ENCODE measurements at regions not wholly inside any gene's neighbourhood (a gene's known extent, or its start where the extent isn't known, plus 50 kb on each side); places are given as distances from the start of the nearest gene placed in this dataset.

DNA sequence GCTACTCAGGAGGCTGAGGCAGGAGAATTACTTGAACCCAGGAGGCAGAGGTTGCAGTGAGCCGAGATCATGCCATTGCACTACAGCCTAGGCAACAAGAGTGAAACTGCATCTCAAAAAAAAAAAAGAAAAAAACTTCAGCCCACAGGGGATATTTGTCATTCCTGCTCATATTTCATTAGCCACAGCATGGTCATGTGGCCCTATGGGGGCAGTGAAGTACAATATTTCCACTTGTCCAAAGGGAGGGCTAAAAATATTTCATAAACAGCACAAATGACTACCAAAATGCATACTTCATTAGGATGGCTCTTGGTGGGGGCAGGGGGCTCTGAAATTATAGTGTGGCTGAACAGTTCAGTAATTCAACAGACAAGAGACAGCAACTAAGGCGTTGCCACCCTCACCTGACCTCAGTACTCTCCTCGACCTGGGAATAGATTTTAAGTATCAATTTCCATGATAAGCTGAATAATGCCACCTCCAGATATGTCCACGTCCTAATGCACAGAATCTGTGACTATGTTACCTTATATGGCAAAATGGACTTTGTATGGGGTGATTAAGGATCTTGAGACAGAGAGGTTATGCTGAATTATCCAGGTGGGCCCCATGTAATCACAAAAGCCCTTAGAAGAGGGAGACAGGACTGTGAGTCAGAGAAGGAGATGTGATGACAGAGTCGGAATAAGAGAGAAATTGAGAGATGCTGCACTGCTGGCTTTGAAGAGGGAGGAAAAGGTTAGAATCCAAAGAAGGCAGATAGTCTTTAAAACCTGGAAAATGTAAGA lies 158.2 kb upstream of the CRIM1 start:
- H3K4me1 ChIP-seq: no peaks in the 10 kb centered on the region
- DNase-seq: no peak
- Mint-ChIP-seq H3K27ac (ENCODE audit: unreplicated experiment) (no peak overlapping the region), H3K36me3 (ENCODE audit: insufficient read depth, unreplicated experiment) (no peaks in the 10 kb centered on the region), H3K27me3 (ENCODE audit: insufficient read depth, unreplicated experiment) (no peaks in the 10 kb centered on the region), H3K9me3 (ENCODE audit: unreplicated experiment) (no peaks in the 10 kb centered on the region), H3K4me3 (ENCODE audit: unreplicated experiment) (no peak overlapping the region), H3K4me1 (ENCODE audit: low read depth, unreplicated experiment) (no peaks in the 10 kb centered on the region)
- H3K27me3 ChIP-seq (replicated peaks; ENCODE audit: control insufficient read depth, insufficient read depth, low read length): no peaks in the 10 kb centered on the region
- H3K9me3 ChIP-seq: no peaks in the 10 kb centered on the region
- no peak overlapping the region for H3K4me3 ChIP-seq (ENCODE audit: low read depth, low read length)
- no peaks in the 10 kb centered on the region for H3K36me3 ChIP-seq (ENCODE audit: control insufficient read depth, insufficient read depth, low read length)
- BruUV-seq (replicated peaks): no TSS peak
- intact Hi-C loops (cut with micrococcal nuclease; ENCODE audit: unreplicated experiment): loop anchor here (10.0 kb wide), 1 partner anchor 323 kb away; no protein-coding TSS in a partner anchor
- TF ChIP-seq, protein P1, sequence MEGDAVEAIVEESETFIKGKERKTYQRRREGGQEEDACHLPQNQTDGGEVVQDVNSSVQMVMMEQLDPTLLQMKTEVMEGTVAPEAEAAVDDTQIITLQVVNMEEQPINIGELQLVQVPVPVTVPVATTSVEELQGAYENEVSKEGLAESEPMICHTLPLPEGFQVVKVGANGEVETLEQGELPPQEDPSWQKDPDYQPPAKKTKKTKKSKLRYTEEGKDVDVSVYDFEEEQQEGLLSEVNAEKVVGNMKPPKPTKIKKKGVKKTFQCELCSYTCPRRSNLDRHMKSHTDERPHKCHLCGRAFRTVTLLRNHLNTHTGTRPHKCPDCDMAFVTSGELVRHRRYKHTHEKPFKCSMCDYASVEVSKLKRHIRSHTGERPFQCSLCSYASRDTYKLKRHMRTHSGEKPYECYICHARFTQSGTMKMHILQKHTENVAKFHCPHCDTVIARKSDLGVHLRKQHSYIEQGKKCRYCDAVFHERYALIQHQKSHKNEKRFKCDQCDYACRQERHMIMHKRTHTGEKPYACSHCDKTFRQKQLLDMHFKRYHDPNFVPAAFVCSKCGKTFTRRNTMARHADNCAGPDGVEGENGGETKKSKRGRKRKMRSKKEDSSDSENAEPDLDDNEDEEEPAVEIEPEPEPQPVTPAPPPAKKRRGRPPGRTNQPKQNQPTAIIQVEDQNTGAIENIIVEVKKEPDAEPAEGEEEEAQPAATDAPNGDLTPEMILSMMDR (IDR thresholded peaks at IDR 0.05; ENCODE audit: insufficient read depth in 1 of 2, low read depth in 1 of 2, low read length in 1 of 2, severe bottlenecking in 1 of 2, unreplicated experiment in 1 of 2): no peak
- CTCF ChIA-PET: no interaction called here
- POLR2A ChIA-PET: no interaction called here

DNA sequence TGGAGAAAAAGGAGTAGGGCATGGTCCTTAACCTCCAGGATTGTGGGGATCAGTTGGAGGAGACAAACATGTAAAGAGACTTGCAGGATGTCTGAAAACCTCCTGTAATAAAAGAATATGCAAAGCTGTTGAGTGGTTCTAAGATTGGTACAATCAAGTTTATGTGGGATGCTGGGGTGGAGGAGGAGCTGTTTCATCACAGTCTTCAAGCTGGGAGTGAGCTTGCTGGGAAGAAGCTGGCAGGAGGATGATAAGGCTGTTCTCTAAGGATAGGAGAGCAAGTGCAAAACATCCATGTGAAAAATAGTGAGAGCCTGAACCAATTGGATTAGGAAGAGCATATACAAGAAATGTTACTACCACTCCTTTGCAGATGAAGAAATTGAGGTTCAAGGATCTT lies 161.9 kb upstream of the CRIM1 start:
- intact Hi-C loops (cut with micrococcal nuclease; ENCODE audit: unreplicated experiment): loop anchor here (10.0 kb wide), 1 partner anchor 319 kb away; no protein-coding TSS in a partner anchor
- no peak overlapping the region for H3K27ac Mint-ChIP-seq (ENCODE audit: unreplicated experiment)
- peaks cover 3% of the 10 kb centered on the region for H3K27me3 Mint-ChIP-seq (ENCODE audit: insufficient read depth, unreplicated experiment)
- no peak overlapping the region for H3K4me3 Mint-ChIP-seq (ENCODE audit: unreplicated experiment)
- H3K27me3 ChIP-seq (replicated peaks; ENCODE audit: control insufficient read depth, insufficient read depth, low read length): no peaks in the 10 kb centered on the region
- DNase-seq: no peak
- BruUV-seq (replicated peaks): no TSS peak
- H3K4me3 ChIP-seq (ENCODE audit: low read depth, low read length): no peak overlapping the region
- H3K4me1 ChIP-seq: no peaks in the 10 kb centered on the region
- H3K36me3 Mint-ChIP-seq (ENCODE audit: insufficient read depth, unreplicated experiment): no peaks in the 10 kb centered on the region
- H3K4me1 Mint-ChIP-seq (ENCODE audit: low read depth, unreplicated experiment): no peaks in the 10 kb centered on the region
- H3K9me3 Mint-ChIP-seq (ENCODE audit: unreplicated experiment): no peaks in the 10 kb centered on the region
- no peaks in the 10 kb centered on the region for H3K9me3 ChIP-seq
- ChIA-PET POLR2A (no interaction called here), CTCF (no interaction called here)
- no peaks in the 10 kb centered on the region for H3K36me3 ChIP-seq (ENCODE audit: control insufficient read depth, insufficient read depth, low read length)
- TF ChIP-seq, protein P1 (IDR thresholded peaks at IDR 0.05; ENCODE audit: insufficient read depth in 1 of 2, low read depth in 1 of 2, low read length in 1 of 2, severe bottlenecking in 1 of 2, unreplicated experiment in 1 of 2): no peak

DNA sequence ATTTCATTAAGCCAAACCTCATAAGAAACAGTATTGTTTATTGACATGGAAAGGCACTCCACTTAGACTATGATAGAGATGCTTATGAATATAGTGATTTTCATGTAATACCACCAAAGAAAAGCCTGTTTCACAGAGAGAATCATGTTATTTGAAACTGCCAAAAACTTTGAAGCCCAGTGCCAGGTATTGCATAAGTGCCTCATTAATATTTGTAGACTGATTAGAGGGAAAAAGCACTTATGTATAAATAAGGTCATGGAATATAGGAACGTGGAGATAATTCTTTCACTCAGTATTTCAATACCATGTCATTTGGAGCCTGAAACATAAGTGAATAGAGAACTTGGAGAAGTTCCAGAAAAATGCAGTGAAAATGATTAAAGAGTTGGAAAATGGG lies 162.6 kb upstream of the CRIM1 start:
- H3K4me1 Mint-ChIP-seq (ENCODE audit: low read depth, unreplicated experiment): no peaks in the 10 kb centered on the region
- no peak for DNase-seq
- BruUV-seq (replicated peaks): no TSS peak
- POLR2A ChIA-PET: no interaction called here
- CTCF ChIA-PET: no interaction called here
- H3K36me3 Mint-ChIP-seq (ENCODE audit: insufficient read depth, unreplicated experiment): no peaks in the 10 kb centered on the region
- Histone ChIP-seq H3K4me1 (no peaks in the 10 kb centered on the region), H3K4me3 (ENCODE audit: low read depth, low read length) (no peak overlapping the region), H3K36me3 (ENCODE audit: control insufficient read depth, insufficient read depth, low read length) (no peaks in the 10 kb centered on the region), H3K27me3 (replicated peaks; ENCODE audit: control insufficient read depth, insufficient read depth, low read length) (no peaks in the 10 kb centered on the region), H3K9me3 (no peaks in the 10 kb centered on the region)
- no peaks in the 10 kb centered on the region for H3K9me3 Mint-ChIP-seq (ENCODE audit: unreplicated experiment)
- intact Hi-C loops (cut with micrococcal nuclease; ENCODE audit: unreplicated experiment): loop anchor here (10.0 kb wide), 1 partner anchor 318 kb away; no protein-coding TSS in a partner anchor
- H3K27ac Mint-ChIP-seq (ENCODE audit: unreplicated experiment): no peak overlapping the region
- TF ChIP-seq, protein P1 (IDR thresholded peaks at IDR 0.05; ENCODE audit: insufficient read depth in 1 of 2, low read depth in 1 of 2, low read length in 1 of 2, severe bottlenecking in 1 of 2, unreplicated experiment in 1 of 2): no peak
- H3K27me3 Mint-ChIP-seq (ENCODE audit: insufficient read depth, unreplicated experiment): peaks cover 3% of the 10 kb centered on the region
- no peak overlapping the region for H3K4me3 Mint-ChIP-seq (ENCODE audit: unreplicated experiment)

All from Caco-2 (cell line).